ENCODE measurements at regions not wholly inside any gene's neighbourhood (a gene's known extent, or its start where the extent isn't known, plus 50 kb on each side); places are given as distances from the start of the nearest gene placed in this dataset.

- intact Hi-C loops (cut with DNase I): loop anchor here (10.0 kb wide), 1 partner anchor 107 kb away; no protein-coding TSS in a partner anchor
- H3K27ac ChIP-seq: peak overlapping the region in 1 of 3 donors; percentile 8
Observed at GRCh38 chr11:8802251-8802650, 108.7 kb upstream of the AKIP1 start.

DNA sequence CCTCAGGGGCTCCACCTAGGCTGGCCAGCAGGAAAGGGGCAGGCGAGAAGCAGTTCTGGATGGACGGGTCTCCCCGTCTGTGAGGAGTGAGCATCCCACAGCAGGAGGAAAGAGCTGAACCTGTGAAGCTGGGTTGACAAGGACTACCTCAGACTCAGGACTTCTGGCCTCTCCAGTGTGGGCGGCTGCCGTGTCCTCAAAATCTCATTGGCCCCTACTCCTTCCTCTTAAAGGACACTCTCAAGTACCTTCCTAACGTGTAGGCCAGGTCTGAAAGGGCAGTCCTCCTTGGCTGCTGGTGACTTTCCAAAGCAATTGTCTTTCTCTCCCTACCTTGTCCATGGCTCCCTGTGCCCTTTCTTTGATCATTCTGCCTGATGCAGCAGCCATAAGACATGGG lies 107.0 kb upstream of the AKIP1 start:
- intact Hi-C loops (cut with DNase I): loop anchor here (10.0 kb wide), 1 partner anchor 109 kb away; no protein-coding TSS in a partner anchor
- Histone ChIP-seq H3K4me1 (peaks cover 26 to 68% of the 10 kb centered on the region in 2 donors), H3K9me3 (no peaks in the 10 kb centered on the region), H3K36me3 (no peaks in the 10 kb centered on the region), H3K27ac (peak overlapping the region in 1 of 3 donors; percentile 52), H3K4me3 (replicated peaks in 1 of 3) (no peak overlapping the region), H3K27me3 (no peaks in the 10 kb centered on the region)
- peak; percentile 47 to 69 for DNase-seq
- 65 to 66% methylated on average over 6 of the region's 6 CpGs for WGBS, 2 donors
- TF ChIP-seq CTCF (IDR thresholded peaks at IDR 0.05) (no peak), POLR2A (IDR thresholded peaks at IDR 0.05) (no peak)

More at GRCh38 chr11:8802251-8802650, 108.7 kb upstream of the AKIP1 start:
- no peak for DNase-seq
- H3K4me1 ChIP-seq: peaks cover 14 to 53% of the 10 kb centered on the region in 2 donors
- H3K4me3 ChIP-seq (replicated peaks in 1 of 3): no peak overlapping the region
- H3K9me3 ChIP-seq: no peaks in the 10 kb centered on the region
- TF ChIP-seq POLR2A (IDR thresholded peaks at IDR 0.05): no peak
- no peak for TF ChIP-seq CTCF (IDR thresholded peaks at IDR 0.05)
- 80 to 85% methylated on average over 5 of the region's 5 CpGs for WGBS, 2 donors
- H3K36me3 ChIP-seq: no peaks in the 10 kb centered on the region
- H3K27me3 ChIP-seq: no peaks in the 10 kb centered on the region

GRCh38 chr11:8805296-8805695 lies 105.7 kb upstream of the AKIP1 start:
- Histone ChIP-seq H3K36me3 (no peaks in the 10 kb centered on the region), H3K27me3 (no peaks in the 10 kb centered on the region), H3K27ac (peak overlapping the region in 2 of 3 donors; percentile 39 to 62), H3K4me1 (peaks cover 33 to 68% of the 10 kb centered on the region in 2 donors), H3K9me3 (no peaks in the 10 kb centered on the region), H3K4me3 (replicated peaks in 1 of 3) (no peak overlapping the region)
- TF ChIP-seq POLR2A (IDR thresholded peaks at IDR 0.05) (no peak), CTCF (IDR thresholded peaks at IDR 0.05) (no peak)
- no peak for DNase-seq
- 17 to 24% methylated on average over 3 of the region's 3 CpGs for WGBS, 2 donors
- intact Hi-C loops (cut with DNase I): loop anchor here (10.0 kb wide), 1 partner anchor 110 kb away; no protein-coding TSS in a partner anchor

DNA sequence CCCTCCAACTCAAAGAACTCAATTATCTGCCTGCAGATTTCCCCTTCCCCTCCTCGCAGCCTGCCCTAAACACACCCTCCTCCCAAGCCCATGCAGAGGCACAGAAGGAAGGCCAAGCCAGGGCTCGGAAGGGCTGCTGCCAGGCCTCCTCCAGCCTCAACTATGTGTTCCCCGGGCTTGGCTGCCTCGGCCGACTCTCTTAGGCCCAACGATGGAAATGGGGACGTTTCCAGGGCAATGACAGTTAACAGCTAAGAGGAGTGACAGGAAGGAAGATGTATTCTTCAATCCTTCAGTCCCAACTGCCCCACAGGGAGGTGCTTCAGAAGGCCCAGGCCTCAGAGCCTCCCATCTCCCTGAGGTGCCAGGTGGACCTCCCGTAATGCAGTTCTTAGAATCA lies 104.0 kb upstream of the AKIP1 start:
- Histone ChIP-seq H3K9me3 (no peaks in the 10 kb centered on the region), H3K27ac (peak overlapping the region; percentile 33 to 93 (median 35)), H3K4me1 (peaks cover 42 to 73% of the 10 kb centered on the region in 2 donors), H3K27me3 (no peaks in the 10 kb centered on the region), H3K36me3 (no peaks in the 10 kb centered on the region), H3K4me3 (replicated peaks in 1 of 3) (no peak overlapping the region)
- 61 to 87% methylated on average over 7 to 8 of the region's 8 CpGs for WGBS, 2 donors
- intact Hi-C loops (cut with DNase I): loop anchor here (10.0 kb wide), 1 partner anchor 112 kb away; no protein-coding TSS in a partner anchor
- no peak for DNase-seq
- TF ChIP-seq POLR2A (IDR thresholded peaks at IDR 0.05) (no peak), CTCF (IDR thresholded peaks at IDR 0.05) (no peak)

- 71 to 81% methylated on average over 10 of the region's 10 CpGs for WGBS, 2 donors
- Histone ChIP-seq H3K36me3 (no peaks in the 10 kb centered on the region), H3K4me3 (replicated peaks in 1 of 3) (no peak overlapping the region), H3K4me1 (peaks cover 42 to 77% of the 10 kb centered on the region in 2 donors), H3K27ac (peak overlapping the region; percentile 33 to 93 (median 35)), H3K27me3 (no peaks in the 10 kb centered on the region), H3K9me3 (no peaks in the 10 kb centered on the region)
- no peak for TF ChIP-seq POLR2A (IDR thresholded peaks at IDR 0.05)
- no peak for TF ChIP-seq CTCF (IDR thresholded peaks at IDR 0.05)
- DNase-seq: no peak
- intact Hi-C loops (cut with DNase I): loop anchor here (10.0 kb wide), 1 partner anchor 113 kb away; no protein-coding TSS in a partner anchor
Observed at GRCh38 chr11:8807544-8808225, 103.3 kb upstream of the AKIP1 start.
